IMR-90 (cell line): ENCODE measurements at regions not wholly inside any gene's neighbourhood (a gene's known extent, or its start where the extent isn't known, plus 50 kb on each side); places are given as distances from the start of the nearest gene placed in this dataset.

ENCODE experiments used
- ATAC-seq: fragments of 200-7000 bp; cut with Tn5 transposase; 2 replicates; pipeline ENCODE4 v1.9.1; 2020; ENCODE audit warnings: low read depth, mild to moderate bottlenecking, moderate library complexity
- BruUV-seq: library from RNA; stranded (reverse); fragments of 400-500 nt; replicated peaks from 2 replicates; lab custom pipeline; 2021; lab: Mats Ljungman, UMichigan
- CTCF ChIA-PET: fragments of 300-600 bp; formaldehyde crosslinking; extraction: SDS; loops from one replicate; lab custom pipeline; 2021; ENCODE audit warnings: antibody characterized with exemption; lab: Yijun Ruan, JAX
- POLR2A ChIA-PET: fragments of 300-600 bp; sonication (Branson Sonifier 250); formaldehyde crosslinking; loops from one replicate; lab custom pipeline; 2022; ENCODE audit warnings: antibody characterized with exemption; ENCODE audit not compliant: unreplicated experiment; lab: Charles Lee
- DNase-seq: peaks from one replicate; pipeline ENCODE4 v3.0.0; 2013
- H2AFZ ChIP-seq: replicated peaks from 2 replicates; pipeline ENCODE3; 2013; ENCODE audit warnings: low read length, mild to moderate bottlenecking; ENCODE audit not compliant: poor library complexity
- H2AK5ac ChIP-seq: 2 replicates; pipeline ENCODE4 v1.6.1; 2013; ENCODE audit warnings: low read depth, low read length, inconsistent platforms
- H2AK9ac ChIP-seq: replicated peaks from 2 replicates; pipeline ENCODE3; 2013; ENCODE audit warnings: mild to moderate bottlenecking, low read depth, low read length, moderate library complexity; ENCODE audit not compliant: poor library complexity
- H2BK120ac ChIP-seq: 2 replicates; pipeline ENCODE4 v1.6.1; 2013; ENCODE audit warnings: low read depth, low read length, inconsistent platforms
- H2BK15ac ChIP-seq: 3 replicates; pipeline ENCODE4 v1.6.1; 2013; ENCODE audit warnings: low read depth, low read length, inconsistent platforms
- H2BK20ac ChIP-seq: 2 replicates; pipeline ENCODE4 v1.6.1; 2013; ENCODE audit warnings: low read depth, mild to moderate bottlenecking, inconsistent platforms, low read length, moderate library complexity
- H2BK5ac ChIP-seq: 2 replicates; pipeline ENCODE4 v1.6.1; 2013; ENCODE audit warnings: mild to moderate bottlenecking, low read depth, low read length, inconsistent platforms; ENCODE audit not compliant: poor library complexity, severe bottlenecking
- H3K14ac ChIP-seq: replicated peaks from 2 replicates; pipeline ENCODE4 v1.6.1; 2013; ENCODE audit warnings: low read depth, low read length, inconsistent platforms
- H3K18ac ChIP-seq: 2 replicates; pipeline ENCODE4 v1.6.1; 2013; ENCODE audit warnings: low read depth, low read length, control low read depth
- H3K23ac ChIP-seq: 2 replicates; pipeline ENCODE4 v1.6.1; 2013; ENCODE audit warnings: low read depth, low read length, inconsistent platforms
- H3K27ac ChIP-seq: 2 replicates; pipeline ENCODE4 v1.5.1; 2013; ENCODE audit warnings: mild to moderate bottlenecking, control low read depth, low read length; ENCODE audit not compliant: insufficient read depth
- H3K27me3 ChIP-seq: 2 replicates; pipeline ENCODE4 v1.6.1; 2013; ENCODE audit warnings: low read length; ENCODE audit not compliant: control insufficient read depth, insufficient read depth
- H3K36me3 ChIP-seq: 2 replicates; pipeline ENCODE4 v1.6.1; 2013; ENCODE audit warnings: low read length, mixed read lengths; ENCODE audit not compliant: control insufficient read depth, insufficient read depth
- H3K4ac ChIP-seq: 2 replicates; pipeline ENCODE4 v1.6.1; 2013; ENCODE audit warnings: low read depth, low read length, inconsistent platforms
- H3K4me1 ChIP-seq: 2 replicates; pipeline ENCODE4 v1.6.1; 2013; ENCODE audit warnings: low read length, mixed read lengths; ENCODE audit not compliant: control insufficient read depth, insufficient read depth
- H3K4me2 ChIP-seq: 2 replicates; pipeline ENCODE4 v1.6.1; 2013; ENCODE audit warnings: low read depth, mild to moderate bottlenecking, control low read depth, low read length, moderate library complexity
- H3K4me3 ChIP-seq: 2 replicates; pipeline ENCODE4 v1.5.1; 2013; ENCODE audit warnings: low read depth, mild to moderate bottlenecking, control low read depth, low read length, moderate library complexity; ENCODE audit not compliant: insufficient read depth
- H3K56ac ChIP-seq: 2 replicates; pipeline ENCODE4 v1.6.1; 2013; ENCODE audit warnings: low read length, inconsistent platforms; ENCODE audit not compliant: insufficient read depth; ENCODE audit errors: extremely low read depth
- H3K79me1 ChIP-seq, 2 experiments: 2 replicates each; pipeline ENCODE4 v1.6.1; 2013; ENCODE audit warnings: low read length in 2 of 2, inconsistent platforms in 1 of 2, low read depth in 1 of 2
- H3K9ac ChIP-seq: 2 replicates; pipeline ENCODE4 v1.6.1; 2013; ENCODE audit warnings: low read depth, low read length, control low read depth
- H3K9me1 ChIP-seq: 2 replicates; pipeline ENCODE4 v1.6.1; 2013; ENCODE audit warnings: low read length, inconsistent platforms; ENCODE audit not compliant: insufficient read depth
- H3K9me3 ChIP-seq: 2 replicates; pipeline ENCODE4 v1.6.1; 2013; ENCODE audit warnings: low read length; ENCODE audit not compliant: control insufficient read depth, insufficient read depth
- H4K20me1 ChIP-seq: 2 replicates; pipeline ENCODE4 v1.6.1; 2013; ENCODE audit warnings: low read length, inconsistent platforms; ENCODE audit not compliant: insufficient read depth
- H4K5ac ChIP-seq: 2 replicates; pipeline ENCODE4 v1.6.1; 2013; ENCODE audit warnings: mild to moderate bottlenecking, low read depth, low read length, control low read depth
- H4K8ac ChIP-seq, 2 experiments: 2 replicates each; pipeline ENCODE4 v1.6.1; 2013; ENCODE audit warnings: low read depth in 2 of 2, low read length in 2 of 2, control low read depth in 1 of 2, inconsistent platforms in 1 of 2
- H4K91ac ChIP-seq: 2 replicates; pipeline ENCODE4 v1.6.1; 2013; ENCODE audit warnings: low read depth, low read length, inconsistent platforms; ENCODE audit not compliant: insufficient read depth
- BHLHE40 ChIP-seq: fragments of 150-350 bp; IDR thresholded peaks from 2 replicates; pipeline ENCODE4 v1.6.1; 2016; ENCODE audit warnings: mild to moderate bottlenecking, low read depth, low read length
- CHD1 ChIP-seq: IDR thresholded peaks from 2 replicates; pipeline ENCODE4 v1.6.1; 2012; ENCODE audit warnings: low read depth, low read length, improper control_type of control experiment
- FOS ChIP-seq: fragments of 150-350 bp; IDR thresholded peaks from 2 replicates; pipeline ENCODE4 v1.6.1; 2016; ENCODE audit warnings: low read depth, low read length
- MAZ ChIP-seq: IDR thresholded peaks from 2 replicates; pipeline ENCODE4 v1.6.1; 2012; ENCODE audit warnings: low read depth, mild to moderate bottlenecking, low read length, improper control_type of control experiment, moderate library complexity, borderline replicate concordance
- NFE2L2 ChIP-seq: fragments of 150-350 bp; IDR thresholded peaks from 2 replicates; pipeline ENCODE4 v1.6.1; 2016; ENCODE audit warnings: low read depth, mild to moderate bottlenecking, low read length
- POLR2A ChIP-seq: IDR thresholded peaks from 2 replicates; pipeline ENCODE4 v1.6.1; 2012; ENCODE audit warnings: mild to moderate bottlenecking, low read depth, low read length
- RCOR1 ChIP-seq: IDR thresholded peaks from 2 replicates; pipeline ENCODE4 v1.6.1; 2012; ENCODE audit warnings: mild to moderate bottlenecking, low read length, improper control_type of control experiment; ENCODE audit not compliant: insufficient replicate concordance
- WGBS, 2 experiments: methylation state at CpG; one replicate each; pipeline versions ENCODE4 v1.1.5 to v1.1.7; 2013; ENCODE audit warnings: missing lambda C conversion rate in 2 of 2; ENCODE audit not compliant: insufficient read length in 1 of 2; ENCODE audit errors: extremely low coverage in 2 of 2; 5-methylcytosine and 5-hydroxymethylcytosine counted together
- dilution Hi-C: fragments of 300-500 bp; cut with HindIII; formaldehyde crosslinking; loops from one replicate; pipeline ENCODE4 v1.14.3; 2018; ENCODE audit warnings: low sequenced_read_pairs; ENCODE audit not compliant: unreplicated experiment
- in situ Hi-C: fragments of 300-500 bp; cut with MboI; formaldehyde crosslinking; loops from 3 replicates; pipeline ENCODE4 v1.14.3; 2019; ENCODE audit warnings: low sequenced_read_pairs, inconsistent platforms, mixed read lengths
- intact Hi-C: fragments of 100-400 bp; cut with micrococcal nuclease; formaldehyde crosslinking; loops from 2 replicates; pipeline ENCODE4 v1.10.0; 2022

DNA sequence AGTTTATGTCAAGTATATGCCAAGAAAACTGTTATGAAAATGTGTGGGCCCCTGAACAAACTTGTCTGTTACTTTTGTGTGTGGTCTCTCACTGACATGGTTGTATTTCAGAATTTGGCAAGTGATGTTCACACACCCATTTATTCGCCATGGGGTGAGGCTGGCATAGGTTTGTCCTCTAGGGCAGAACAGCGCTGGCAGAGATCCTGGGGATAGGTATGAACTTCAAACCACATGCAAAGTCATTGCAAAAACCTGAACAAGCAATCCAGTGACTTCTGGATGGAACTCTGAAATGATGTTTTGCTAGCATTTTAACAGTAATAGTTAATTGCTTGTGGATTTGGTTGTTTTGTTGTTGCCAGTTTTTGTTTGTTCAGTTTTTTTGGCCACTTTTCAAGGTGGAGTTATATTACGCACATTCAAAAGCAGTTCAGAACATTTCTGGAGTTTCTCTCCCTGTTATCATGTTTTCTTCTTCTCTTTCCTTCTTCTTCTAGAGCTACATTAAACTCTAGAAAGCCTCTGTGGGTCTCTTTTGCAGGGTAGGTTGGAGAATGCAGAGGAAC, 78.5 kb downstream of the MDH1 start:
- H3K27ac ChIP-seq: no peak overlapping the region
- no peak overlapping the region for H3K9ac ChIP-seq
- WGBS, 2 experiments: no CpG with 5 or more reads among the region's 3 CpGs
- H3K18ac ChIP-seq: no peak overlapping the region
- intact Hi-C loops: no loop called here
- no peak overlapping the region for H2AK9ac ChIP-seq
- no peak for ATAC-seq
- no TSS peak for BruUV-seq
- no peak overlapping the region for H3K4me3 ChIP-seq
- peaks cover 6% of the 10 kb centered on the region for H3K4me1 ChIP-seq
- H3K23ac ChIP-seq: no peak overlapping the region
- no peak overlapping the region for H2BK20ac ChIP-seq
- H3K9me3 ChIP-seq: no peaks in the 10 kb centered on the region
- H3K9me1 ChIP-seq: no peaks in the 10 kb centered on the region
- no peak overlapping the region for H4K5ac ChIP-seq
- no peak overlapping the region for H2BK120ac ChIP-seq
- no peak overlapping the region for H3K14ac ChIP-seq
- dilution Hi-C loops: no loop called here
- ChIA-PET CTCF (no interaction called here), POLR2A (no interaction called here)
- H3K56ac ChIP-seq: no peak overlapping the region
- no peak overlapping the region for H4K8ac ChIP-seq
- no peaks in the 10 kb centered on the region for H3K36me3 ChIP-seq
- no peak overlapping the region for H3K4ac ChIP-seq
- in situ Hi-C loops: no loop called here
- TF ChIP-seq BHLHE40: no peak
- no peak for TF ChIP-seq POLR2A
- TF ChIP-seq NFE2L2: no peak
- TF ChIP-seq RCOR1: no peak
- TF ChIP-seq MAZ: no peak
- no peak for TF ChIP-seq CHD1
- TF ChIP-seq FOS: no peak
- H4K20me1 ChIP-seq: no peaks in the 10 kb centered on the region
- no peak for DNase-seq
- no peak overlapping the region for H2AFZ ChIP-seq
- H3K79me1 ChIP-seq: no peaks in the 10 kb centered on the region
- no peak overlapping the region for H3K4me2 ChIP-seq
- H2AK5ac ChIP-seq: no peak overlapping the region
- H4K91ac ChIP-seq: no peak overlapping the region
- H2BK5ac ChIP-seq: no peak overlapping the region
- no peaks in the 10 kb centered on the region for H3K27me3 ChIP-seq
- no peak overlapping the region for H2BK15ac ChIP-seq
